ENCODE measurements at regions not wholly inside any gene's neighbourhood (a gene's known extent, or its start where the extent isn't known, plus 50 kb on each side); places are given as distances from the start of the nearest gene placed in this dataset.
"Not testable (repeated sequence)": the region's sequence is repeated elsewhere in the genome, so short reads cannot be mapped to it uniquely, and the experiment has no call there.

- POLR2A ChIA-PET; H3K4me1 Mint-ChIP-seq; H3K9me3 Mint-ChIP-seq; H3K4me3 Mint-ChIP-seq; H3K27ac Mint-ChIP-seq; DNase-seq; H3K36me3 Mint-ChIP-seq; ATAC-seq (ENCODE audit: low read depth): not testable (repeated sequence)
- H3K27me3 Mint-ChIP-seq = peaks cover 20% of the 10 kb centered on the region
These were observed 244.2 kb upstream of the B3GAT1 start for GRCh38 chr11:134656086-134656840.

GRCh38 chr11:134655189-134655989 lies 243.3 kb upstream of the B3GAT1 start:
- Mint-ChIP-seq H3K27ac (no peak overlapping the region), H3K4me1 (peaks cover 8% of the 10 kb centered on the region), H3K27me3 (peaks cover 22% of the 10 kb centered on the region), H3K9me3 (peaks cover 4% of the 10 kb centered on the region), H3K4me3 (no peak overlapping the region), H3K36me3 (no peaks in the 10 kb centered on the region)
- no peak for ATAC-seq (ENCODE audit: low read depth)
- DNase-seq = no peak
- POLR2A ChIA-PET = no interaction called here

- Mint-ChIP-seq H3K27ac (no peak overlapping the region), H3K27me3 (peaks cover 29% of the 10 kb centered on the region), H3K36me3 (no peaks in the 10 kb centered on the region), H3K9me3 (peaks cover 3% of the 10 kb centered on the region), H3K4me3 (no peak overlapping the region), H3K4me1 (peaks cover 11% of the 10 kb centered on the region)
- ATAC-seq (ENCODE audit: low read depth) (no peak), DNase-seq (no peak)
- POLR2A ChIA-PET = no interaction called here
These were observed 242.3 kb upstream of the B3GAT1 start for GRCh38 chr11:134654161-134654915.

- peaks cover 42% of the 10 kb centered on the region for H3K27me3 Mint-ChIP-seq
- POLR2A ChIA-PET = no interaction called here
These were observed 240.7 kb upstream of the B3GAT1 start for GRCh38 chr11:134652586-134653255.

GRCh38 chr11:134647066-134647743 lies 235.2 kb upstream of the B3GAT1 start:
- no peak overlapping the region for H3K4me3 Mint-ChIP-seq
- H3K36me3 Mint-ChIP-seq = no peaks in the 10 kb centered on the region
- no peak overlapping the region for H3K27ac Mint-ChIP-seq
- H3K9me3 Mint-ChIP-seq = no peaks in the 10 kb centered on the region
- H3K4me1 Mint-ChIP-seq = peaks cover 4% of the 10 kb centered on the region
- DNase-seq (no peak), ATAC-seq (ENCODE audit: low read depth) (no peak)
- POLR2A ChIA-PET = no interaction called here
- peaks cover 47% of the 10 kb centered on the region for H3K27me3 Mint-ChIP-seq

More at GRCh38 chr11:134652586-134653255, 240.7 kb upstream of the B3GAT1 start:
- Mint-ChIP-seq H3K9me3 (peaks cover 3% of the 10 kb centered on the region), H3K4me3 (no peak overlapping the region), H3K4me1 (peaks cover 11% of the 10 kb centered on the region), H3K36me3 (no peaks in the 10 kb centered on the region), H3K27ac (no peak overlapping the region)
- no peak for ATAC-seq (ENCODE audit: low read depth)
- DNase-seq = no peak

GRCh38 chr11:134646561-134646960 lies 234.5 kb upstream of the B3GAT1 start:
- no peak overlapping the region for H3K27ac Mint-ChIP-seq
- POLR2A ChIA-PET = no interaction called here
- no peaks in the 10 kb centered on the region for H3K9me3 Mint-ChIP-seq
- H3K27me3 Mint-ChIP-seq = peaks cover 44% of the 10 kb centered on the region
- H3K36me3 Mint-ChIP-seq = no peaks in the 10 kb centered on the region
- no peak for DNase-seq
- H3K4me3 Mint-ChIP-seq = no peak overlapping the region
- peaks cover 4% of the 10 kb centered on the region for H3K4me1 Mint-ChIP-seq
- ATAC-seq (ENCODE audit: low read depth) = no peak

GRCh38 chr11:134645576-134645975 lies 233.5 kb upstream of the B3GAT1 start:
- H3K4me1 Mint-ChIP-seq = peaks cover 4% of the 10 kb centered on the region
- DNase-seq = no peak
- H3K4me3 Mint-ChIP-seq = no peak overlapping the region
- H3K27me3 Mint-ChIP-seq = peaks cover 41% of the 10 kb centered on the region
- no peaks in the 10 kb centered on the region for H3K9me3 Mint-ChIP-seq
- POLR2A ChIA-PET = no interaction called here
- H3K27ac Mint-ChIP-seq = no peak overlapping the region
- no peak for ATAC-seq (ENCODE audit: low read depth)
- no peaks in the 10 kb centered on the region for H3K36me3 Mint-ChIP-seq

GRCh38 chr11:134644476-134645456 lies 232.7 kb upstream of the B3GAT1 start:
- Mint-ChIP-seq H3K4me3 (no peak overlapping the region), H3K9me3 (no peaks in the 10 kb centered on the region), H3K4me1 (peaks cover 4% of the 10 kb centered on the region), H3K27me3 (peaks cover 37% of the 10 kb centered on the region), H3K36me3 (no peaks in the 10 kb centered on the region), H3K27ac (no peak overlapping the region)
- ATAC-seq (ENCODE audit: low read depth) (no peak), DNase-seq (no peak)
- POLR2A ChIA-PET = no interaction called here

- ATAC-seq (ENCODE audit: low read depth) (no peak), DNase-seq (no peak)
- H3K4me1 Mint-ChIP-seq = no peaks in the 10 kb centered on the region
- no peaks in the 10 kb centered on the region for H3K36me3 Mint-ChIP-seq
- H3K4me3 Mint-ChIP-seq = no peak overlapping the region
- H3K9me3 Mint-ChIP-seq = no peaks in the 10 kb centered on the region
- H3K27me3 Mint-ChIP-seq = peaks cover 27% of the 10 kb centered on the region
- POLR2A ChIA-PET = no interaction called here
- H3K27ac Mint-ChIP-seq = no peak overlapping the region
These were observed 231.3 kb upstream of the B3GAT1 start for GRCh38 chr11:134643115-134644012.

- Mint-ChIP-seq H3K9me3 (no peaks in the 10 kb centered on the region), H3K4me1 (no peaks in the 10 kb centered on the region), H3K27me3 (peaks cover 16% of the 10 kb centered on the region), H3K36me3 (no peaks in the 10 kb centered on the region), H3K27ac (no peak overlapping the region), H3K4me3 (no peak overlapping the region)
- POLR2A ChIA-PET = no interaction called here
- ATAC-seq (ENCODE audit: low read depth) (no peak), DNase-seq (no peak)
These were observed 230.2 kb upstream of the B3GAT1 start for GRCh38 chr11:134642206-134642605.

Measured in activated naive CD8-positive, alpha-beta T cell treated with anti-CD3 and anti-CD28 coated beads, Interleukin-2, amount 10 ng/mL, durations not matched to agents 7 days and 5 days (primary cell).